GM12874 (cell line): ENCODE measurements at regions not wholly inside any gene's neighbourhood (a gene's known extent, or its start where the extent isn't known, plus 50 kb on each side); places are given as distances from the start of the nearest gene placed in this dataset.

ENCODE experiments used
- CTCF ChIP-seq: IDR thresholded peaks from 2 replicates; pipeline ENCODE4 v1.5.1; 2011; ENCODE audit warnings: low read depth, mild to moderate bottlenecking, control low read depth, low read length, moderate library complexity; ENCODE audit not compliant: insufficient read depth

GRCh38 chr1:118370861-118371260, 185.8 kb upstream of the SPAG17 start:
- no peak for TF ChIP-seq CTCF

GRCh38 chr1:118366286-118366685, 181.3 kb upstream of the SPAG17 start:
- no peak for TF ChIP-seq CTCF

- TF ChIP-seq CTCF, result no peak
Observed at GRCh38 chr1:118364882-118365281, 179.9 kb upstream of the SPAG17 start.

- no peak for TF ChIP-seq CTCF
Observed at GRCh38 chr1:118363396-118363795, 178.4 kb upstream of the SPAG17 start.

- TF ChIP-seq CTCF, result no peak
Observed at GRCh38 chr1:118360817-118361216, 175.8 kb upstream of the SPAG17 start.

GRCh38 chr1:118346936-118347335, 161.9 kb upstream of the SPAG17 start:
- no peak for TF ChIP-seq CTCF

- no peak for TF ChIP-seq CTCF
Observed at GRCh38 chr1:118340928-118341910, 156.2 kb upstream of the SPAG17 start.
